Dermis blood vessel endothelial cell (primary cell): ENCODE measurements at regions not wholly inside any gene's neighbourhood (a gene's known extent, or its start where the extent isn't known, plus 50 kb on each side); places are given as distances from the start of the nearest gene placed in this dataset.
A peak's percentile ranks its signal among the peaks of the same experiment; 100 is the strongest.
"Not testable (repeated sequence)": the region's sequence is repeated elsewhere in the genome, so short reads cannot be mapped to it uniquely, and the experiment has no call there.

Experiments
- DNase-seq: peaks from one replicate; pipeline ENCODE4 v3.0.0; 2010

DNA sequence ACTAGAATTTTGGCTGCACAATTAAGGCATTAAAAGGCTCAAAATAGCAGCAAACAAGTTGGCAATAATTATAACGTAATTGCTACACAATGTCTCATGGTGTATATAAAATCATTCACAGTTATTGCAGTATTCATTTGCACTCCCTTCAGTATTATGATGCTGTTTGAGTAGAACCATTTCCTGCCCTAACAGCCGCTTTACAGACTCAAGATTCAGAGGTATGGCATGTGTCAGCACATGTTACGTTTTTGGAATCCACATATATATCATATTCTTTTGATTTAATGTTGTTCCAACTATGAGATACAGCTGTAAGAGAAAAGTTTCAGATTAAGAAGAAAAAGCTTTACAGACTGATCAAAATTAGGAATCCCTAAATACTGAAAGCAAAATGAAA lies 56.3 kb upstream of the NCKAP5 start:
- DNase-seq, result no peak

DNA sequence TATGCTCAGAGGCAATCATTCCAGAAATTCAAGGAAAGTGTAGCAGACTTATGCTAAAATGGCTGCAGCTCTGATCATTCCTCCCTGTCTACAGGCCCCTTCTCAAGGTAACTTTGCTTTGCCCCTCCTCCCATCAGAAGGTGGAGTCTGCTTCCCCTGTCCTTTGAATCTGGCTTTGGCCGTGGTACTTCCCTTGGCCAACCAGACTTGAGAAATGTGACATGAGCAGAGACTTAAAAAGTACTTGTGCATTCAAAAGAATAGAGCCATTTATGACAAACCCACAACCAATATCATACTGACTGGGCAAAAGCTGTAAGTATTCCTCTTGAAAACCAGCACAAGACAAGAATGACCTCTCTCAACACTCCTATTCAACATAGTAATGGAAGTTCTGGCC lies 59.5 kb upstream of the NCKAP5 start:
- no peak for DNase-seq

- DNase-seq, result no peak
These were observed 65.0 kb upstream of the NCKAP5 start for GRCh38 chr2:133633309-133633708.

DNA sequence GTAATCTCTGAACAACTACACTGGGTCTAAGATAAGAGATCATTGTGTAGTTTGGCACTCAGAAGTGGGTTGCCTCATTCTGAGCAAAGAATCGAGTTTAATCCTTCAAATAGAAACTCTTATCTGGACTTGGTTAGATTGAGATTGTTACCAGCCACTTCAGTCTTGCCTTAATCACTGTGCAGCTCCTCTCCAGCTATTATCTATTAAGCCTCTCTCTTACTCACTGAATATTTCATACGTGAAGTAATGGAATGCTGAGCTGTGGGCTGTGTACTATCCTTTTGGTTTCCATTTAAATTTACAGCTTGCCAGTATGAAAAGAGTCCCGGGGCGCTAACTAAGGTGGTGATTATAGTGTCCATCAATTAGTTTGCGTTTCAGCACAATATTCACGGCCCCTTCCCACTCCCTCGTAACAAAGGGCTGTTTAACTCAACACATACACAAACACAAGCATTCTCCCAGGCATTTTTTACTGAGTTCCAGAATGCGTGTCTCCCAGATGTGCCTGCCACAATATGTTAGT lies 65.7 kb upstream of the NCKAP5 start:
- DNase-seq, result no peak

- DNase-seq, result no peak
These were observed 66.9 kb upstream of the NCKAP5 start for GRCh38 chr2:133635131-133635530.

DNA sequence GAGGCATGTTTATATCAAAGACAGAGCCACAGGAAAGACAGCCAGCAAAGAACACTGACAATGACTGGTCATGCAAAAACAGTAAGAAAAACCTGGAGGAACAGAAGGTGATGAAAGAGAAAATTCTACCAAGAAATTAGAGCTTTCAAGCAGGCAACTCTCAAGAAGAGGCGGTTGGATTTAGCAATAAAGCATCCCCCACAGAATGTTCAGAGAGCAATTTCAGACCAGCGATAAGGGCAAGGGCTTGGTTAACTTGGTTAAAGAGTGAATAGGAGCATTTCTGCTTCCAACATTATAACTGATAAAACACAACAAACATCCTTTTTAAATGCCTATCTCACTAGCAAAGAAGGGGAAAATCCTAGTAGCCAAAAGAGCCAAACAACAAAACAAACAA lies 68.0 kb upstream of the NCKAP5 start:
- no peak for DNase-seq

DNA sequence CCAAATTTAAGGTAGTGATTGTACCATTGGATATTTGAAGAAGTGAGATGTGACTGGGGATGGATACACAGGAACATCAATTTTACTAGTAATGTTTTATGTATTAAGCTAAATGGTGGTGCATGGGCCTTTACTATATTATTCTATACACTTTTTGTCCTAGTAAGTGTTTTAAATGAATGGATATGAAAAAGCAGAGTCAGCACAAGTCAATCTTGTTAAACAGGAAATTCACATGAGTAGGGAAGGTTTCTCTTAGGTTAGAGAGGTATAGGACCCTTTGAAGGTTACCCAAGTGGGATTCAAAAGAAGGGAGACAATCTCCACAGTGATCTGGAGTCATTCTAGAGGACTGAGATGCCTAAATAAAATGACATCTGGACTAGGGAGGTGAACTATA lies 71.8 kb upstream of the NCKAP5 start:
- no peak for DNase-seq

DNA sequence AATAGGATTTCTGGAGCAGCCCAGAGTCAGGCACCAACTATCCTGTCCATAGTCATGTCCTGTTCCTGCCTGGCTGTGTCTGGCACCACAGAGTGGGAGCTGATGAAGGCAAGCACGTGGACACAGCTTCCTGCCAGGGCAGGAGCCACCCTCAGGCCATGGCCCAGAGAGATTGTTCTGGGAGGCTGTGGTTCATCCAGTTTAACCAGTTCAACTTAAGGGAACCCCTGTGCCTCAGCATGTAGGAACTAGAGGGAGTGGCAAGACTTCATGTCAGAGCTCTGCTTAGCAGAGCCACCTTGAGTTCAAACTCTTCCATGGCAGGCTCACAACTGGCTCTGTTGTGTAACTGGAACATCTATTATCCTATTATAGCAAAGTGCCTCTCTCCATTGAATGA lies 73.2 kb upstream of the NCKAP5 start:
- DNase-seq, result peak; percentile 22

DNA sequence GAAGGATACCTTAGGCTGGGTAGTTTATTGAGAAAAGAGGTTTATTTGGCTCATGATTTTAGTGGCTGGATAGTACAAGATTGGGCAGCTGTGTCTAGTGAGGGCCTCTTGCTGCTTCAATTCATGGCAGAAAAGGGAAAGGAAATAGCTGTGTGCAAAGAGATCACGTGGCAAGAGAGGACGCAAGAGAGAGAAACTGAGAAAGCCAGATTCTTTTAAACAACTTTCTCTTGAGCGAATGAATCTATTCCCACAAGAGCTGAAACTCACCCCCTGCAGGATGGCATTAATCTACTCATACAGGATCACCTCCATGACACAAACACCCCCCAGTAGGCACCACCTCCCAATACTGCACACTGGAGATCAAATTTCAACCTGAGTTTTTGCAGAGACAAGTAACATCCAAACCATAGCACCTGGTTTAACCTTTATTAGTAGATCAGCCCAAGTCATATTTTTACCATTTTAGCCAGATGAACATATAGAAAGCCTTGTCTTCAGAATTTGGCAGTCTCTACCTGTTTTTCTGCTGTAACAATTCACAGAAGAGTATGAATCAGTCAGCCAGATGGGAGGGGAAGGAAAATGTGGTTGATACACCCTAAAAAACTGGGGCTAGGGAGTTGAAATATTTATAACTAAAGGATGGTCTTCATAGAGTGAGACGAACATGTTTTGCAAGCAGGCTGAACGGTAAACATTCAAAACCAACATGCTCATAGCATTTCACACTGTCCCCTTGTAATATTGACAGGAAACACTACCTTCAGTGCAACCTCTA lies 73.9 kb upstream of the NCKAP5 start:
- no peak for DNase-seq

- no peak for DNase-seq
These were observed 74.5 kb upstream of the NCKAP5 start for GRCh38 chr2:133642791-133643191.

DNA sequence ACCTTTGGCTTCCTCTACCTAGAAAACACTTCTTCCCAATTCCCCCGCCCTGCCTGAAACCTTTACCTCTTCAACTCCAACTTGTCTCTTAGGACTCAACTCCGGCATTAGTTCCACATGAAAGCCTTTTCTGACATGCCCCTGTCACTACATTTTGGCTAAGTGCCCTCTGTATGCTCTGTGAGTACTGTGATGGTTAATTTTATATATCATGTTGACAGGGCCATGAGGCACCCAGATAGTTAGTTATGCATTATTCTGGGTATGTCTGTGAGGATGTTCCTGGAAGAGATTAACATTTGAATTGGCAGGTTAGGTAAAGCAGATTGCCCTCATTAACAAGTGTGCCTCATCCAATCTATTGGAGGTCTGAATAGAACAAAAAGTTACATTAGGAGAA lies 75.6 kb upstream of the NCKAP5 start:
- no peak for DNase-seq

- DNase-seq, result no peak
These were observed 76.6 kb upstream of the NCKAP5 start for GRCh38 chr2:133644846-133645245.

DNA sequence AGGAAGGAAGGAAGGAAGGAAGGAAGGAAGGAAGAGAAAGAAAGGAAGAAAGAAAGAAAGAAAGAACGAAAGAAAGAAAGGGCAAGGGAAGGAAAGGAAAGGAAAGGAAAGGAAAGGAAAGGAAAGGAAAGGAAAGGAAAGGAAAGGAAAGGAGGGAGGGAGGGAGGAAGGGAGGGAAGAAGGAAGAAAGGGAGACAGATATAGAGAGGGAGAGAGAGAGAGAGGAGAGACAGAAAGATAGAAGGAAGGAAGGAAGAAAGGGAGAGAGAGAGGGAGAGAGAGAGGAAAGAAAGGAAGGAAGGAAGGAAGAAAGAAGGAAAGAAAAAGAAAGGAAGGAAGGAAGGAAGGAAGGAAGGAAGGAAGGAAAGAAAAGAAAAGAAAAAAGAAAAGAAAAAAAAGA lies 79.1 kb upstream of the NCKAP5 start:
- not testable (repeated sequence) for DNase-seq

DNA sequence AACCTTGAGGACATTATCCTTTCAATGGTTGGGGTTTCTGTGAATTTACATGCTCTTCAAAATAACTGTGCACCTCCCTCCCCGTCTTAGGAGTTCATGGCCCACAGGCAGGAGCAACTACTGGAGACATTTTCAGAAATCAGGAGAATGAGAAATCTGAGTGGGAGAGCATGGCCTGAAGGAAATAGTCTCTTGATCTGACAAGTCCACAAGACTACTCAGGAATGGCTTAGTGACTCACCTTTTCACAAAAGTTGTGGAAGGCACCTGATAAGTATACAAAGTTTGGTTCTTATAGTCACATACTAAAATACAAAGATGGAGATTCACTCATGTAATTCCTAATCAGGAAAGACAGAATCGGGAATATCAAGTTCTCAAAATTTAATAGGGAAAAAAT lies 83.6 kb upstream of the NCKAP5 start:
- no peak for DNase-seq

DNA sequence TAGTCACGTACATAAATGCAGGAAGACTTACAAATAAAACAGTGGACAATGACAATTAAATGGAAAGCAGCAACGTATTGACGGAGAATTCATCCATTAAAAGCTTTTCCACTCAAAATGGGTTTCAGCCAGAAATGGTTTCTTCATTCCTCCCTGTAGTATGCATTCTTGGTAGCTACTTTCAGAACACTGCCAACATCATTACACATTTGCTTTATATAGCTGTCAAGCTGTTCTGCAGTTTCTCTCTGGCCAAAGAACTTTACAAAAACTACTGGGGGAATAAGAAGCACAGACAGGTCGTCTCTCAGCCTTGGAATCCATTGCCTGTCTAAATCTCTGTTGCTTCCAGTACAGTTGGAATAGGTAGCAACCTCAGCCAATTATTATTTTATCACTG lies 84.1 kb upstream of the NCKAP5 start:
- DNase-seq, result no peak

DNA sequence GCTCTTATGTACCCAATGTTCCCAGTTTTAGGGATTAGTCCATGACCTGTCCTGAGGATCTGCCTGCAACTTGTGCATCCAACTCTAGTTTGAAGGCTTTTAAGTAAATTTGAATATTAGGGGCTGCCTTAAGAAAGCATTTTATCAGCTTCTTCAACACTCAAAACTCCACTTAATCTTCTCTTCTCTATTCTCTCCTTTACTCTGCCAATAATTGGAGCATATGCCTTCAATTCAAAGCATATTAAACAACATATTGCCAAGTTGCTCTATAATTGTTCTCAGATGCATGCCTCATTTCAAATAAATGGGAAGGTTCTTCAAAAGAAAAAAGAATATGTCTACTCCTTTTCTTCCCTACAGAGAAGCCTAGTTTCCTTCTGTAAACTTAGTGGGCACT lies 84.8 kb upstream of the NCKAP5 start:
- DNase-seq, result no peak

- DNase-seq, result no peak
These were observed 86.7 kb upstream of the NCKAP5 start for GRCh38 chr2:133654949-133655348.

- no peak for DNase-seq
These were observed 87.3 kb upstream of the NCKAP5 start for GRCh38 chr2:133655610-133656009.

DNA sequence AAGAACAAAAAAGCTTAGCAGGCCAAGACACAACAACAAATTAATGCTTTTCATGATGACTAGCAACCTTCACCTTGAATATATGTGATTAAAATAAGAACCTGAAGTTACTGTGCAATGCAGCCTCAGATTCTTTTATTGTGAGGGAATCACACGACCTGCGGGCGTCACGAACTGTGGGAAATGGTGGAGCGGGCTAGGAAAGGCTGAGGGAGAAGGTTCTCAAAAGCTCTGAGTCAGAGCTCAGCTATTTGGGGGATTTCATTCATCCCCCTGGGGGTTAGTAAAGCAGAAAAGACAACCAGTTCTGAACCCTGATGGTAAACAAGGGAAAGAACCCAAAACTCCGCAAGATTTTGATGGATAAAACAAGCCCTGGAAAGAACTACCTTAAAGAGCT lies 89.3 kb upstream of the NCKAP5 start:
- DNase-seq, result peak; percentile 7

DNA sequence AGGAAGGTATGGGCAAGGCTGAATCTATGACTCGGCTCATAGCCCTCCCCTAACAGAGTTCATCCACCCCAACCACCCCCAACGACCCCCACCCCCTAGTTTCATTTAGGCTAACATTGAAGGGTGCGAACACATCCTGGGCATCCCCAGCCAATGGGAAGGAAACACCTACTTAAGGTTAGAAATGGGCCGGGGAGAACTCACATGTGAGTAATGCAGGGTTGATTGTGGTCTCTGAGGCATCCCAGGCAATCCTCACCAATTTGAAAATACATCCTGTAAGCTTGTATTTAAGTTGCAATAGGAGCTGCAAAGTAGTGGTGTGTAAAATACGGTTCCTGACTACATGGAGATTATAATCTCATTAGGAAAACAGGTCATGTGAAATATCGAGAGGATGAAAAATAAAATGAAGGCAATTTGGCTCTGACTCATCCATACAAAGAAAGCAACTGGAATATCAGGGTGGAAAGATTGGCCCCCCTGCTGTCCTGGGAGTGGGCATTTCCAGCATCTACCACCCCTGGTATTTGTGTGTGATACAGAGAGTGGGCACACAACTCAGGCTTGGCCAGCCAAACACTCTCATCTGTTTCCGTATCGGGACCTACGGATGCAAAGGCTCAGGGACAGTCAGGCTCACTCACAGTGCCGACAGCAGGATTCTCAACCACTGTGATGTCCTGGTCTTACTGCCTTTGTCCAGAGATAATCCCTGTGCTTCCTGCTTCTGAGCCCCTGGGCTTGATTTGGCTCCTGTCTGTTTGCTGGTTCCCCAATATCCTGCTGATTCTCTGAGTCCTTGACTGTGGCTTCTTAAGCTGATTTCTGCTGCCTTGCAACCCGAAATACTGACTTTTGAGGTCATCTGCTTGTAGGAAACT lies 90.0 kb upstream of the NCKAP5 start:
- DNase-seq, result peak; percentile 12

- no peak for DNase-seq
These were observed 92.2 kb upstream of the NCKAP5 start for GRCh38 chr2:133660510-133660909.

GRCh38 chr2:133661392-133661791 lies 93.1 kb upstream of the NCKAP5 start:
- DNase-seq, result no peak

- DNase-seq, result no peak
These were observed 98.4 kb upstream of the NCKAP5 start for GRCh38 chr2:133666621-133667020.

DNA sequence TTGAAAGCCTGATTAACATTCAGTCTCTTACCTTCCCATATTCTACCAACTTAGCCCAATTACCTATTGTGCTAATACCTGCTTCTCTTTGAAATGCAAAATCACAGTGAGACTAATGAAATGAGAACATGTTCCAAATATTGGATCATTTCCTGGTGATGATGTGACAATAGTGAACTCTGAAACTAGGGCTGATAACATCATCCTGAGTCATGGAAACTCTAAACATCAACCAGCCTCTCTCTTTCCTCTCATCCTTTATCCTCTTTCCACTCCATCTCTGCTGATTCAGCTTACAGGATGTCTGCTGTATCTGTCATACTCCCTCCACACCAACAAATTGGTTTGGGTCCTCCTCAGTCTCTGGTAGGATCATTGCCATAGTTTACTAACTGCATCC lies 98.8 kb upstream of the NCKAP5 start:
- peak; percentile 62 for DNase-seq
